OCI-LY3 (cell line): ENCODE measurements at regions not wholly inside any gene's neighbourhood (a gene's known extent, or its start where the extent isn't known, plus 50 kb on each side); places are given as distances from the start of the nearest gene placed in this dataset.

Experiments used
- EZH2phosphoT487 ChIP-seq: fragments of 200-600 bp; shearing (Covaris generic); IDR thresholded peaks from 2 replicates; pipeline ENCODE4 v1.6.1; 2018; ENCODE audit warnings: antibody characterized with exemption, mixed run types, low read depth
- TF ChIP-seq, protein P1 (sequence below): fragments of 200-600, 300-600 bp; sonication (generic); IDR thresholded peaks from 2 replicates; pipeline ENCODE4 v1.5.1; 2014; ENCODE audit warnings: antibody characterized with exemption, low read length, low read depth

DNA sequence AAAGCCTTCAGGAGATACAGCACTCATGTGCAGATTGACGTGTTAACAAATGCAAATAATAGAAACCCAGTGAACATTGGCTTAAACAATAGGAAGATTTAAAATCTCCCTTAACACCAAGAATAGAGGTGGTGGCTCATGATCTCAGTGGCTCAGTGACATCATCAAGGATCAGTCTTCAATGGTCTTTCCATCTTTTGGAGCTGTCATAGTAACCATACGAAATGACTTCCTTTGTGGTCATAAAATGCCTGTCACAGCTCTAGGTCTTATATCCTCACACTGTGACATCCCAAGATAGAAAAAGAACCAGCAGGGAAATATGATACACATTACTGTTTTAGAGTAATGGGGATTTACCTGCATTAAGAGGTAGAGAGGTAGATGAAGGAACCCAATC is 59.6 kb upstream of the ACKR3 start:
- TF ChIP-seq, protein P1, sequence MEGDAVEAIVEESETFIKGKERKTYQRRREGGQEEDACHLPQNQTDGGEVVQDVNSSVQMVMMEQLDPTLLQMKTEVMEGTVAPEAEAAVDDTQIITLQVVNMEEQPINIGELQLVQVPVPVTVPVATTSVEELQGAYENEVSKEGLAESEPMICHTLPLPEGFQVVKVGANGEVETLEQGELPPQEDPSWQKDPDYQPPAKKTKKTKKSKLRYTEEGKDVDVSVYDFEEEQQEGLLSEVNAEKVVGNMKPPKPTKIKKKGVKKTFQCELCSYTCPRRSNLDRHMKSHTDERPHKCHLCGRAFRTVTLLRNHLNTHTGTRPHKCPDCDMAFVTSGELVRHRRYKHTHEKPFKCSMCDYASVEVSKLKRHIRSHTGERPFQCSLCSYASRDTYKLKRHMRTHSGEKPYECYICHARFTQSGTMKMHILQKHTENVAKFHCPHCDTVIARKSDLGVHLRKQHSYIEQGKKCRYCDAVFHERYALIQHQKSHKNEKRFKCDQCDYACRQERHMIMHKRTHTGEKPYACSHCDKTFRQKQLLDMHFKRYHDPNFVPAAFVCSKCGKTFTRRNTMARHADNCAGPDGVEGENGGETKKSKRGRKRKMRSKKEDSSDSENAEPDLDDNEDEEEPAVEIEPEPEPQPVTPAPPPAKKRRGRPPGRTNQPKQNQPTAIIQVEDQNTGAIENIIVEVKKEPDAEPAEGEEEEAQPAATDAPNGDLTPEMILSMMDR = no peak
- TF ChIP-seq EZH2phosphoT487 = no peak
